ENCODE measurements at regions not wholly inside any gene's neighbourhood (a gene's known extent, or its start where the extent isn't known, plus 50 kb on each side); places are given as distances from the start of the nearest gene placed in this dataset.

GRCh38 chr10:129373718-129374117 is 93.3 kb upstream of the MGMT start:
- Histone ChIP-seq H3K4me3 (ENCODE audit: low read depth in 1 of 3, low read length in 3 of 3) (no peak overlapping the region), H3K36me3 (ENCODE audit: control insufficient read depth in 4 of 4, insufficient read depth in 3 of 4, low read depth in 1 of 4, low read length in 3 of 4) (no peaks in the 10 kb centered on the region), H3K4me1 (ENCODE audit: control insufficient read depth in 4 of 4, insufficient read depth in 4 of 4, low read length in 3 of 4) (no peaks in the 10 kb centered on the region), H3K9me3 (ENCODE audit: control insufficient read depth in 4 of 4, low read length in 3 of 4) (no peaks in the 10 kb centered on the region), H3K27ac (ENCODE audit: low read depth in 1 of 2, low read length in 2 of 2) (no peak overlapping the region), H3K9ac (ENCODE audit: low read depth in 1 of 2, low read length in 2 of 2) (no peak overlapping the region), H3K27me3 (ENCODE audit: control insufficient read depth in 4 of 4, insufficient read depth in 4 of 4, low read length in 3 of 4) (no peaks in the 10 kb centered on the region)
- TF ChIP-seq CTCF (IDR thresholded peaks at IDR 0.05; ENCODE audit: low read depth, low read length, missing input control) (no peak), RAD21 (IDR thresholded peaks at IDR 0.05) (no peak), EGR1 (IDR thresholded peaks at IDR 0.05; ENCODE audit: low read depth in 2 of 2) (no peak)
- no peak for DNase-seq (ENCODE audit: low spot score)
- 91% methylated on average over 12 of the region's 12 CpGs for WGBS

- H3K9me3 ChIP-seq (ENCODE audit: control insufficient read depth in 4 of 4, low read length in 3 of 4) = no peaks in the 10 kb centered on the region
Measured at GRCh38 chr10:129375171-129375570, 91.9 kb upstream of the MGMT start.

More at GRCh38 chr10:129375171-129375570, 91.9 kb upstream of the MGMT start:
- H3K27ac ChIP-seq (ENCODE audit: low read depth in 1 of 2, low read length in 2 of 2) = no peak overlapping the region
- no peak overlapping the region for H3K9ac ChIP-seq (ENCODE audit: low read depth in 1 of 2, low read length in 2 of 2)
- no peak overlapping the region for H3K4me3 ChIP-seq (ENCODE audit: low read depth in 1 of 3, low read length in 3 of 3)
- TF ChIP-seq NR2F2 (IDR thresholded peaks at IDR 0.05) = no peak
- no peak for TF ChIP-seq FOXA1 (IDR thresholded peaks at IDR 0.05)
- no peak for TF ChIP-seq ATF3 (IDR thresholded peaks at IDR 0.05)
- no peak for TF ChIP-seq HNF4G (IDR thresholded peaks at IDR 0.05)
- TF ChIP-seq HNF4A (conservative IDR thresholded peaks at IDR 0.05) = no peak
- TF ChIP-seq MAX (IDR thresholded peaks at IDR 0.05) = no peak
- no peak for TF ChIP-seq TAF1 (conservative IDR thresholded peaks at IDR 0.05)
- TF ChIP-seq REST (IDR thresholded peaks at IDR 0.05) = no peak
- no peaks in the 10 kb centered on the region for H3K36me3 ChIP-seq (ENCODE audit: control insufficient read depth in 4 of 4, insufficient read depth in 3 of 4, low read depth in 1 of 4, low read length in 3 of 4)
- no peaks in the 10 kb centered on the region for H3K27me3 ChIP-seq (ENCODE audit: control insufficient read depth in 4 of 4, insufficient read depth in 4 of 4, low read length in 3 of 4)
- H3K4me1 ChIP-seq (ENCODE audit: control insufficient read depth in 4 of 4, insufficient read depth in 4 of 4, low read length in 3 of 4) = no peaks in the 10 kb centered on the region
- no peak for DNase-seq (ENCODE audit: low spot score)
- 96% methylated on average over 4 of the region's 4 CpGs for WGBS

Measured in liver (tissue), 8 donors.